GM12873 (cell line): ENCODE measurements at regions not wholly inside any gene's neighbourhood (a gene's known extent, or its start where the extent isn't known, plus 50 kb on each side); places are given as distances from the start of the nearest gene placed in this dataset.

Source experiments
- CTCF ChIP-seq: IDR thresholded peaks from 2 replicates; pipeline ENCODE4 v1.5.1; 2012; ENCODE audit warnings: low read depth, mild to moderate bottlenecking, moderate library complexity, low read length, control low read depth; ENCODE audit not compliant: insufficient read depth; ENCODE audit errors: missing control alignments

- TF ChIP-seq CTCF, result peak; percentile 36
These were observed 196.2 kb upstream of the PLGLB1 start for GRCh38 chr2:87217741-87218410.

GRCh38 chr2:87229091-87229689 is 207.5 kb upstream of the PLGLB1 start:
- peak; percentile 11 for TF ChIP-seq CTCF

- peak; percentile 17 for TF ChIP-seq CTCF
These were observed 218.0 kb upstream of the PLGLB1 start for GRCh38 chr2:87239558-87240215.

- TF ChIP-seq CTCF, result peak; percentile 45
These were observed 320.0 kb upstream of the PLGLB1 start for GRCh38 chr2:87341601-87342014.

- TF ChIP-seq CTCF, result no peak
These were observed 346.1 kb upstream of the PLGLB2 start for GRCh38 chr2:87401726-87402345.

- TF ChIP-seq CTCF, result no peak
These were observed 344.1 kb upstream of the PLGLB2 start for GRCh38 chr2:87403893-87404175.

GRCh38 chr2:87466591-87467120 is 281.2 kb upstream of the PLGLB2 start:
- TF ChIP-seq CTCF, result peak; percentile 19
